H1 (cell line): ENCODE measurements at regions not wholly inside any gene's neighbourhood (a gene's known extent, or its start where the extent isn't known, plus 50 kb on each side); places are given as distances from the start of the nearest gene placed in this dataset.

ENCODE experiments used
- CTCF ChIA-PET: fragments of 300-600 bp; sonication (Branson Sonifier 250); formaldehyde crosslinking; loops from one replicate; lab custom pipeline; 2021; ENCODE audit not compliant: partially characterized antibody; lab: Charles Lee
- POLR2A ChIA-PET: fragments of 300-600 bp; sonication (Branson Sonifier 250); formaldehyde crosslinking; loops from one replicate; lab custom pipeline; 2021; ENCODE audit warnings: inconsistent platforms; ENCODE audit not compliant: partially characterized antibody; lab: Charles Lee
- DNase-seq, 2 experiments: peaks; one replicate each; pipeline versions ENCODE4 v3.0.0 to v3.0.0-alpha.2; 2010 to 2022; ENCODE audit warnings: low spot score in 2 of 2, low read depth in 1 of 2, mixed read lengths in 1 of 2
- FAIRE-seq: peaks from 2 replicates; lab custom pipeline; 2011; peaks lifted over from hg19 to GRCh38; lab: Jason Lieb, UNC
- H2AFZ ChIP-seq: 2 replicates; pipeline ENCODE4 v1.8.1; 2012; ENCODE audit warnings: low read length, inconsistent platforms
- H2AK5ac ChIP-seq: 2 replicates; pipeline ENCODE4 v1.6.1; 2013; ENCODE audit warnings: low read depth, low read length
- H2BK120ac ChIP-seq: replicated peaks from 2 replicates; pipeline ENCODE3; 2013; ENCODE audit warnings: low read depth, low read length, inconsistent platforms
- H2BK12ac ChIP-seq: 2 replicates; pipeline ENCODE4 v1.6.1; 2013; ENCODE audit warnings: low read depth, low read length
- H2BK15ac ChIP-seq: 2 replicates; pipeline ENCODE4 v1.6.1; 2013; ENCODE audit warnings: low read length
- H2BK20ac ChIP-seq: 2 replicates; pipeline ENCODE4 v1.6.1; 2013; ENCODE audit warnings: low read length
- H2BK5ac ChIP-seq: 2 replicates; pipeline ENCODE4 v1.6.1; 2013; ENCODE audit warnings: low read depth, low read length
- H3K14ac ChIP-seq: 2 replicates; pipeline ENCODE4 v1.6.1; 2013; ENCODE audit warnings: inconsistent platforms; ENCODE audit not compliant: insufficient read length
- H3K18ac ChIP-seq: 2 replicates; pipeline ENCODE4 v1.6.1; 2013; ENCODE audit warnings: low read length; ENCODE audit errors: extremely low read depth
- H3K23ac ChIP-seq: 2 replicates; pipeline ENCODE4 v1.6.1; 2013; ENCODE audit warnings: inconsistent platforms; ENCODE audit not compliant: insufficient read length
- H3K23me2 ChIP-seq: 2 replicates; pipeline ENCODE4 v1.6.1; 2013; ENCODE audit warnings: low read depth, low read length
- H3K27ac ChIP-seq: 2 replicates; pipeline ENCODE4 v1.6.1; 2011; ENCODE audit warnings: low read depth, low read length, inconsistent platforms
- H3K27me3 ChIP-seq, 4 experiments: replicated peaks in 1 of 4; 1 replicate in 1 of 4; 2 replicates in 3 of 4; pipeline versions ENCODE4 v1.6.1 to v1.8.1; 2011 to 2013; ENCODE audit warnings: low read length in 3 of 4, mild to moderate bottlenecking in 3 of 4, inconsistent platforms in 2 of 4, mixed read lengths in 2 of 4, moderate library complexity in 1 of 4; ENCODE audit not compliant: control insufficient read depth in 3 of 4, insufficient read depth in 3 of 4; ENCODE audit errors: extremely low read depth in 1 of 4
- H3K36me3 ChIP-seq, 4 experiments: 2 replicates each; pipeline versions ENCODE4 v1.6.1 to v1.8.1; 2011 to 2013; ENCODE audit warnings: mild to moderate bottlenecking in 4 of 4, low read length in 3 of 4, moderate library complexity in 2 of 4, control low read depth in 1 of 4, inconsistent platforms in 1 of 4; ENCODE audit not compliant: insufficient read depth in 4 of 4, control insufficient read depth in 2 of 4
- H3K4ac ChIP-seq: replicated peaks from 2 replicates; pipeline ENCODE3; 2013; ENCODE audit warnings: low read length, low read depth, mixed read lengths, inconsistent platforms; ENCODE audit not compliant: insufficient read length
- H3K4me1 ChIP-seq, 4 experiments: replicated peaks in 1 of 4; 1 replicate in 1 of 4; 2 replicates in 3 of 4; pipeline versions ENCODE4 v1.6.1 to v1.8.1; 2011 to 2013; ENCODE audit warnings: low read length in 3 of 4, inconsistent platforms in 2 of 4, mixed read lengths in 1 of 4; ENCODE audit not compliant: insufficient read depth in 4 of 4, control insufficient read depth in 3 of 4
- H3K4me2 ChIP-seq, 2 experiments: 2 replicates each; pipeline versions ENCODE4 v1.6.1 to v1.8.1; 2011 to 2013; ENCODE audit warnings: low read depth in 2 of 2, low read length in 2 of 2, control low read depth in 1 of 2, inconsistent platforms in 1 of 2, mild to moderate bottlenecking in 1 of 2; ENCODE audit not compliant: insufficient read depth in 1 of 2
- H3K4me3 ChIP-seq, 4 experiments: fragments of 200-600, 300-600 bp in 1 of 4; sonication (generic), shearing (Covaris generic), sonication (Bioruptor Twin) in 1 of 4; 2 replicates each; pipeline versions ENCODE4 v1.5.1 to v1.8.1; 2011 to 2016; ENCODE audit warnings: low read length in 4 of 4, low read depth in 3 of 4, control low read depth in 2 of 4, inconsistent platforms in 2 of 4, mild to moderate bottlenecking in 2 of 4, mixed read lengths in 1 of 4, moderate library complexity in 1 of 4; ENCODE audit not compliant: insufficient read depth in 2 of 4; ENCODE audit errors: extremely low read depth in 1 of 4
- H3K56ac ChIP-seq: replicated peaks from 2 replicates; pipeline ENCODE3; 2013; ENCODE audit warnings: low read depth, mild to moderate bottlenecking, mixed read lengths, low read length, inconsistent platforms; ENCODE audit not compliant: insufficient read length
- H3K79me1 ChIP-seq: 2 replicates; pipeline ENCODE4 v1.6.1; 2013; ENCODE audit warnings: low read depth, low read length, control low read depth
- H3K79me2 ChIP-seq, 2 experiments: 2 replicates each; pipeline versions ENCODE4 v1.6.1 to v1.8.1; 2012 to 2013; ENCODE audit warnings: low read length in 2 of 2, mild to moderate bottlenecking in 2 of 2, inconsistent platforms in 1 of 2; ENCODE audit not compliant: insufficient read depth in 2 of 2, control insufficient read depth in 1 of 2
- H3K9ac ChIP-seq, 4 experiments: replicated peaks in 1 of 4; 1 replicate in 1 of 4; 2 replicates in 3 of 4; pipeline versions ENCODE4 v1.6.1 to v1.8.1; 2011 to 2013; ENCODE audit warnings: low read depth in 3 of 4, low read length in 3 of 4, control low read depth in 2 of 4, mild to moderate bottlenecking in 2 of 4, moderate library complexity in 2 of 4, inconsistent platforms in 1 of 4; ENCODE audit errors: extremely low read depth in 1 of 4
- H3K9me3 ChIP-seq, 2 experiments: 2 replicates each; pipeline versions ENCODE4 v1.6.1 to v1.8.1; 2012 to 2013; ENCODE audit warnings: mild to moderate bottlenecking in 2 of 2, moderate library complexity in 2 of 2, control low read depth in 1 of 2, inconsistent platforms in 1 of 2, low read depth in 1 of 2, low read length in 1 of 2, mixed read lengths in 1 of 2; ENCODE audit not compliant: insufficient read depth in 2 of 2
- H4K20me1 ChIP-seq, 2 experiments: replicated peaks in 1 of 2; 2 replicates each; pipeline versions ENCODE3 to v1.8.1; 2011 to 2013; ENCODE audit warnings: inconsistent platforms in 2 of 2, low read length in 2 of 2, mild to moderate bottlenecking in 1 of 2; ENCODE audit not compliant: insufficient read depth in 2 of 2, control insufficient read depth in 1 of 2
- H4K5ac ChIP-seq: 2 replicates; pipeline ENCODE4 v1.6.1; 2013; ENCODE audit warnings: low read length, low read depth, mixed read lengths, inconsistent platforms; ENCODE audit not compliant: insufficient read length
- H4K8ac ChIP-seq: 2 replicates; pipeline ENCODE4 v1.8.0; 2013; ENCODE audit warnings: mild to moderate bottlenecking, moderate library complexity, low read length, inconsistent platforms; ENCODE audit not compliant: insufficient read depth; ENCODE audit errors: extremely low read depth
- H4K91ac ChIP-seq: replicated peaks from 2 replicates; pipeline ENCODE3; 2013; ENCODE audit warnings: low read length, mixed read lengths, inconsistent platforms; ENCODE audit not compliant: insufficient read length
- HDAC2 ChIP-seq, 2 experiments: fragments of 300-600 bp in 1 of 2; sonication (generic) in 1 of 2; IDR thresholded peaks; 2 replicates each; pipeline ENCODE4 v1.6.1; 2011 to 2012; ENCODE audit warnings: low read depth in 2 of 2, low read length in 2 of 2, mild to moderate bottlenecking in 2 of 2, moderate library complexity in 2 of 2, borderline replicate concordance in 1 of 2, inconsistent platforms in 1 of 2
- NANOG ChIP-seq: IDR thresholded peaks from 2 replicates; pipeline ENCODE4 v1.6.1; 2011; ENCODE audit warnings: low read length, low read depth, mild to moderate bottlenecking, inconsistent platforms; ENCODE audit not compliant: insufficient read depth, poor library complexity, severe bottlenecking
- WGBS, 2 experiments: shearing (Covaris generic) in 1 of 2; methylation state at CpG; one replicate each; pipeline versions ENCODE4 v1.1.6 to v1.1.7; 2013 to 2015; ENCODE audit warnings: low lambda C conversion rate in 2 of 2, mixed read lengths in 2 of 2, inconsistent platforms in 1 of 2, low coverage in 1 of 2, missing lambda C conversion rate in 1 of 2; ENCODE audit not compliant: insufficient replicate concordance in 2 of 2, insufficient coverage in 1 of 2, insufficient read length in 1 of 2; ENCODE audit errors: extremely low coverage in 1 of 2, missing lambda C conversion rate in 1 of 2; 5-methylcytosine and 5-hydroxymethylcytosine counted together
- TF ChIP-seq, protein P1 (sequence below): IDR thresholded peaks from 2 replicates; pipeline ENCODE4 v1.6.1; 2012; ENCODE audit warnings: low read length, inconsistent platforms
- TF ChIP-seq, protein P2 (sequence below): IDR thresholded peaks from 2 replicates; pipeline ENCODE4 v1.6.1; 2011; ENCODE audit warnings: low read length, improper control_type of control experiment

DNA sequence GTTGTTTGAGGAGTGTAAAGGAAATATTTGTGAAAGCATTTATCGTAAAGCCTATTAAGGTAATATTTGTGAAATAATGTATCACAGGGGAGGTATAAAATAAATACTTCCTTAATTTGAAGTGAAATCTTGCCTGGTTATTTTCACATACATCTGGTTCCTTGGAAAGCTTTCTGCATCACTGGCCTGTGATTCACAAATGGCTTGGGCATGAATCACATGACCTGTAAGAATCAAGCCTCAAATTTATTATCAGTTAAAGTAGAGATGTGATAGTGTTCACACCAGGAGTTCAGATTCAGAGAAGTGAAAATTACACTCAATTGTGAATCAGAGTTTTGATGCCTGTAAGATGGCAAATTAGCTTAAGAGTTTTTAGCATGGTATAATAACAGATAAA lies 1911.4 kb downstream of the STIM2 start:
- H2AFZ ChIP-seq, result no peak overlapping the region
- no peak overlapping the region for H2BK120ac ChIP-seq
- no peak overlapping the region for H3K4me3 ChIP-seq
- DNase-seq (no peak), FAIRE-seq (no peak)
- H3K36me3 ChIP-seq, result no peaks in the 10 kb centered on the region
- TF ChIP-seq, protein P1, sequence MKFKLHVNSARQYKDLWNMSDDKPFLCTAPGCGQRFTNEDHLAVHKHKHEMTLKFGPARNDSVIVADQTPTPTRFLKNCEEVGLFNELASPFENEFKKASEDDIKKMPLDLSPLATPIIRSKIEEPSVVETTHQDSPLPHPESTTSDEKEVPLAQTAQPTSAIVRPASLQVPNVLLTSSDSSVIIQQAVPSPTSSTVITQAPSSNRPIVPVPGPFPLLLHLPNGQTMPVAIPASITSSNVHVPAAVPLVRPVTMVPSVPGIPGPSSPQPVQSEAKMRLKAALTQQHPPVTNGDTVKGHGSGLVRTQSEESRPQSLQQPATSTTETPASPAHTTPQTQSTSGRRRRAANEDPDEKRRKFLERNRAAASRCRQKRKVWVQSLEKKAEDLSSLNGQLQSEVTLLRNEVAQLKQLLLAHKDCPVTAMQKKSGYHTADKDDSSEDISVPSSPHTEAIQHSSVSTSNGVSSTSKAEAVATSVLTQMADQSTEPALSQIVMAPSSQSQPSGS, result no peak
- TF ChIP-seq HDAC2 (IDR thresholded peaks at IDR 0.05; ENCODE audit: borderline replicate concordance in 1 of 2, low read depth in 2 of 2, low read length in 2 of 2), result no peak
- TF ChIP-seq NANOG, result no peak
- TF ChIP-seq, protein P2, sequence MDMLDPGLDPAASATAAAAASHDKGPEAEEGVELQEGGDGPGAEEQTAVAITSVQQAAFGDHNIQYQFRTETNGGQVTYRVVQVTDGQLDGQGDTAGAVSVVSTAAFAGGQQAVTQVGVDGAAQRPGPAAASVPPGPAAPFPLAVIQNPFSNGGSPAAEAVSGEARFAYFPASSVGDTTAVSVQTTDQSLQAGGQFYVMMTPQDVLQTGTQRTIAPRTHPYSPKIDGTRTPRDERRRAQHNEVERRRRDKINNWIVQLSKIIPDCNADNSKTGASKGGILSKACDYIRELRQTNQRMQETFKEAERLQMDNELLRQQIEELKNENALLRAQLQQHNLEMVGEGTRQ, result no peak
- no peaks in the 10 kb centered on the region for H3K79me1 ChIP-seq
- no peaks in the 10 kb centered on the region for H3K79me2 ChIP-seq
- no peaks in the 10 kb centered on the region for H3K4me1 ChIP-seq
- H3K27me3 ChIP-seq, result no peaks in the 10 kb centered on the region
- H2BK20ac ChIP-seq, result no peak overlapping the region
- H4K91ac ChIP-seq, result no peak overlapping the region
- no peak overlapping the region for H3K23ac ChIP-seq
- H4K5ac ChIP-seq, result no peak overlapping the region
- no peak overlapping the region for H2BK12ac ChIP-seq
- H3K23me2 ChIP-seq, result no peaks in the 10 kb centered on the region
- H3K4me2 ChIP-seq, result no peak overlapping the region
- no peak overlapping the region for H3K14ac ChIP-seq
- H4K20me1 ChIP-seq, result no peaks in the 10 kb centered on the region
- no peaks in the 10 kb centered on the region for H3K9me3 ChIP-seq
- H2AK5ac ChIP-seq, result no peak overlapping the region
- WGBS, 2 experiments, result 90% methylated on average over 1 of the region's 1 CpG; no CpG with 5 or more reads in 1 of the 2 experiments
- ChIA-PET CTCF (interaction anchor here (0.6 kb wide), 1 partner anchor 300 kb away, joined by 3 read pairs; no protein-coding TSS in a partner anchor), POLR2A (no interaction called here)
- H3K56ac ChIP-seq, result no peak overlapping the region
- no peak overlapping the region for H2BK15ac ChIP-seq
- H3K4ac ChIP-seq, result no peak overlapping the region
- H2BK5ac ChIP-seq, result no peak overlapping the region
- no peak overlapping the region for H3K9ac ChIP-seq
- no peak overlapping the region for H3K18ac ChIP-seq
- H4K8ac ChIP-seq, result no peak overlapping the region
- no peak overlapping the region for H3K27ac ChIP-seq
